ENCODE measurements at regions not wholly inside any gene's neighbourhood (a gene's known extent, or its start where the extent isn't known, plus 50 kb on each side); places are given as distances from the start of the nearest gene placed in this dataset.

GRCh38 chr1:172823534-172823933 lies 164.6 kb downstream of the FASLG start:
- TF ChIP-seq POLR2A (IDR thresholded peaks at IDR 0.05) (no peak), CTCF (IDR thresholded peaks at IDR 0.05) (no peak)

Data from adrenal gland (tissue), 5 donors.